NCI-H82 treated with DMSO at 0.1 percent for 48 hours (cell line): ENCODE measurements at regions not wholly inside any gene's neighbourhood (a gene's known extent, or its start where the extent isn't known, plus 50 kb on each side); places are given as distances from the start of the nearest gene placed in this dataset.
"Not testable (repeated sequence)": the region's sequence is repeated elsewhere in the genome, so short reads cannot be mapped to it uniquely, and the experiment has no call there.

Experiments
- DNase-seq: peaks from one replicate; lab custom pipeline; 2025; ENCODE audit not compliant: unreplicated experiment; lab: John Stamatoyannopoulos, UW

- no peak for DNase-seq
Measured at GRCh38 chr11:72525466-72525865, 91.1 kb upstream of the CLPB start.

GRCh38 chr11:72524711-72525110, 90.4 kb upstream of the CLPB start:
- DNase-seq, result no peak

GRCh38 chr11:72523991-72524390, 89.7 kb upstream of the CLPB start:
- no peak for DNase-seq

GRCh38 chr11:72522186-72522585, 87.9 kb upstream of the CLPB start:
- DNase-seq, result no peak

GRCh38 chr11:72521664-72522063, 87.3 kb upstream of the CLPB start:
- DNase-seq, result no peak

- DNase-seq, result no peak
Measured at GRCh38 chr11:72520815-72521214, 86.5 kb upstream of the CLPB start.

GRCh38 chr11:72519882-72520281, 85.6 kb upstream of the CLPB start:
- DNase-seq, result not testable (repeated sequence)

GRCh38 chr11:72519220-72519881, 85.0 kb upstream of the CLPB start:
- peak; percentile 39 for DNase-seq

- no peak for DNase-seq
Measured at GRCh38 chr11:72514331-72514730, 80.0 kb upstream of the CLPB start.

GRCh38 chr11:72513411-72513810, 79.1 kb upstream of the CLPB start:
- no peak for DNase-seq

GRCh38 chr11:72512956-72513355, 78.6 kb upstream of the CLPB start:
- no peak for DNase-seq

GRCh38 chr11:72511393-72512047, 77.2 kb upstream of the CLPB start:
- no peak for DNase-seq

- no peak for DNase-seq
Measured at GRCh38 chr11:72507050-72507449, 72.7 kb upstream of the CLPB start.

- DNase-seq, result peak; percentile 87
Measured at GRCh38 chr11:72497731-72498130, 63.4 kb upstream of the CLPB start.

- no peak for DNase-seq
Measured at GRCh38 chr11:72494109-72494429, 59.7 kb upstream of the CLPB start.

- DNase-seq, result no peak
Measured at GRCh38 chr11:72493426-72494108, 59.2 kb upstream of the CLPB start.

- DNase-seq, result no peak
Measured at GRCh38 chr11:72491001-72491400, 56.7 kb upstream of the CLPB start.
